ENCODE measurements at regions not wholly inside any gene's neighbourhood (a gene's known extent, or its start where the extent isn't known, plus 50 kb on each side); places are given as distances from the start of the nearest gene placed in this dataset.

GRCh38 chr1:224867715-224868114, 61.8 kb upstream of the DNAH14 start:
- TF ChIP-seq CTCF (IDR thresholded peaks at IDR 0.05; ENCODE audit: low read depth, low read length): no peak
- no peak for TF ChIP-seq POLR2A (IDR thresholded peaks at IDR 0.05; ENCODE audit: extremely low read depth, insufficient read length)

Data from NB4 (cell line).